Osteoblast (primary cell): ENCODE measurements at regions not wholly inside any gene's neighbourhood (a gene's known extent, or its start where the extent isn't known, plus 50 kb on each side); places are given as distances from the start of the nearest gene placed in this dataset.

ENCODE experiments used
- DNase-seq: peaks from one replicate; pipeline ENCODE4 v3.0.0; 2011; ENCODE audit warnings: low spot score, mixed read lengths; ENCODE audit not compliant: insufficient read length; ENCODE audit errors: missing footprints
- H2AFZ ChIP-seq: 2 replicates; pipeline ENCODE4 v1.6.0; 2011; ENCODE audit warnings: mild to moderate bottlenecking, low read length
- H3K27ac ChIP-seq: 2 replicates; pipeline ENCODE4 v1.5.1; 2011; ENCODE audit warnings: mild to moderate bottlenecking, low read depth, low read length, moderate library complexity
- H3K27me3 ChIP-seq: 2 replicates; pipeline ENCODE4 v1.6.0; 2012; ENCODE audit warnings: mild to moderate bottlenecking, control low read depth, inconsistent platforms, low read length, moderate library complexity; ENCODE audit not compliant: insufficient read depth
- H3K36me3 ChIP-seq: 2 replicates; pipeline ENCODE4 v1.5.1; 2011; ENCODE audit warnings: mild to moderate bottlenecking, low read length, control low read depth, moderate library complexity; ENCODE audit not compliant: insufficient read depth
- H3K4me1 ChIP-seq: 2 replicates; pipeline ENCODE4 v1.5.1; 2011; ENCODE audit warnings: mild to moderate bottlenecking, low read length, control low read depth, moderate library complexity; ENCODE audit not compliant: insufficient read depth
- H3K4me2 ChIP-seq: 2 replicates; pipeline ENCODE4 v1.6.0; 2011; ENCODE audit warnings: mild to moderate bottlenecking, low read length; ENCODE audit not compliant: insufficient read depth
- H3K4me3 ChIP-seq: fragments of 200-600 bp; sonication (generic); 3 replicates; pipeline ENCODE4 v1.5.1; 2012; ENCODE audit warnings: mild to moderate bottlenecking, low read length, inconsistent platforms; ENCODE audit not compliant: insufficient read depth
- H3K79me2 ChIP-seq: 2 replicates; pipeline ENCODE4 v1.6.0; 2012; ENCODE audit warnings: mild to moderate bottlenecking, low read length, control low read depth, inconsistent platforms; ENCODE audit not compliant: insufficient read depth
- H3K9me3 ChIP-seq: 2 replicates; pipeline ENCODE4 v1.5.1; 2011; ENCODE audit warnings: low read depth, low read length, control low read depth
- H4K20me1 ChIP-seq: 2 replicates; pipeline ENCODE4 v1.6.0; 2012; ENCODE audit warnings: mild to moderate bottlenecking, low read length, control low read depth; ENCODE audit not compliant: insufficient read depth
- CTCF ChIP-seq: IDR thresholded peaks from 2 replicates; pipeline ENCODE4 v1.5.1; 2011; ENCODE audit warnings: mild to moderate bottlenecking, low read depth, low read length, moderate library complexity; ENCODE audit errors: extremely low read depth

GRCh38 chr3:8317661-8318649 lies 183.7 kb upstream of the LMCD1 start:
- H3K36me3 ChIP-seq: no peaks in the 10 kb centered on the region
- TF ChIP-seq CTCF: no peak
- H3K79me2 ChIP-seq: no peaks in the 10 kb centered on the region
- H3K4me1 ChIP-seq: peaks cover 30% of the 10 kb centered on the region
- no peak overlapping the region for H3K4me3 ChIP-seq
- no peak overlapping the region for H2AFZ ChIP-seq
- H3K4me2 ChIP-seq: peak overlapping the region; percentile 49
- no peak for DNase-seq
- H4K20me1 ChIP-seq: no peaks in the 10 kb centered on the region
- no peak overlapping the region for H3K27ac ChIP-seq
- H3K9me3 ChIP-seq: no peaks in the 10 kb centered on the region
- no peaks in the 10 kb centered on the region for H3K27me3 ChIP-seq

GRCh38 chr3:8319935-8320634 lies 181.5 kb upstream of the LMCD1 start:
- Histone ChIP-seq H3K27ac (peak overlapping the region; percentile 38), H4K20me1 (no peaks in the 10 kb centered on the region), H3K4me2 (peak overlapping the region; percentile 24), H3K27me3 (no peaks in the 10 kb centered on the region), H3K36me3 (no peaks in the 10 kb centered on the region), H3K4me1 (peaks cover 30% of the 10 kb centered on the region), H2AFZ (no peak overlapping the region), H3K4me3 (no peak overlapping the region), H3K9me3 (no peaks in the 10 kb centered on the region), H3K79me2 (no peaks in the 10 kb centered on the region)
- peak; percentile 80 for DNase-seq
- no peak for TF ChIP-seq CTCF

- Histone ChIP-seq H2AFZ (no peak overlapping the region), H3K4me2 (no peak overlapping the region), H3K27ac (peak overlapping the region; percentile 38), H3K9me3 (no peaks in the 10 kb centered on the region), H3K79me2 (no peaks in the 10 kb centered on the region), H3K4me3 (no peak overlapping the region), H3K27me3 (no peaks in the 10 kb centered on the region), H3K4me1 (peaks cover 30% of the 10 kb centered on the region), H4K20me1 (no peaks in the 10 kb centered on the region), H3K36me3 (no peaks in the 10 kb centered on the region)
- TF ChIP-seq CTCF: no peak
- DNase-seq: no peak
Measured at GRCh38 chr3:8320711-8321458, 180.7 kb upstream of the LMCD1 start.
